MG63 (cell line): ENCODE measurements at regions not wholly inside any gene's neighbourhood (a gene's known extent, or its start where the extent isn't known, plus 50 kb on each side); places are given as distances from the start of the nearest gene placed in this dataset.

Experiments
- DNase-seq: peaks from one replicate; pipeline ENCODE4 v3.0.0-alpha.2; 2020
- H3K27me3 ChIP-seq: fragments of 250-450 bp; sonication (Bioruptor Pico); 2 replicates; pipeline ENCODE4 v1.5.1; 2020; ENCODE audit warnings: mild to moderate bottlenecking, moderate library complexity
- H3K36me3 ChIP-seq: fragments of 250-450 bp; sonication (Bioruptor Pico); 2 replicates; pipeline ENCODE4 v1.5.1; 2020; ENCODE audit warnings: mild to moderate bottlenecking, moderate library complexity
- H3K4me3 ChIP-seq: fragments of 250-450 bp; sonication (Bioruptor Pico); 2 replicates; pipeline ENCODE4 v1.5.1; 2020; ENCODE audit warnings: mild to moderate bottlenecking, moderate library complexity
- H3K9me3 ChIP-seq: fragments of 250-450 bp; sonication (Bioruptor Pico); 2 replicates; pipeline ENCODE4 v1.5.1; 2020; ENCODE audit warnings: mild to moderate bottlenecking, moderate library complexity

DNA sequence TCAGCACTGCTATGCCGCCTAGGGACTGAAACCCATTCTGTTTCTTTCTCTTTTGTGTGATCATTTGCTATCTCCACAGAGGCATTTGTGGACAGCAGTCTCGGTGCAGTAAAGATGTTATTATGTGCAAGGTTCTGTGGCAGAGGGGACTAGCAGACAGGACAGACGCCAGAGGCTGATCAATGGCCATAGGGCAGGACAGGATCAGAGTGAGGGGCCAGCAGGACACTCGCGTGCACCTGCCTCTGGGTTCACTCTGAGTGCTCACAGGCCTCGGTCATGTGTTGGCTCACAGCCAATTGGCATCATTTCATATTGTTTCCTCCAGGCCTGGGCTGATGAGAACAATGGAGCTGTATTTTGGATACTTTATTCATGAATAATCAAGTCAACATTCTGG is 212.6 kb downstream of the TGFB2 start:
- DNase-seq, result peak; percentile 38
- no peaks in the 10 kb centered on the region for H3K36me3 ChIP-seq
- no peaks in the 10 kb centered on the region for H3K27me3 ChIP-seq
- H3K9me3 ChIP-seq, result no peaks in the 10 kb centered on the region
- no peak overlapping the region for H3K4me3 ChIP-seq

DNA sequence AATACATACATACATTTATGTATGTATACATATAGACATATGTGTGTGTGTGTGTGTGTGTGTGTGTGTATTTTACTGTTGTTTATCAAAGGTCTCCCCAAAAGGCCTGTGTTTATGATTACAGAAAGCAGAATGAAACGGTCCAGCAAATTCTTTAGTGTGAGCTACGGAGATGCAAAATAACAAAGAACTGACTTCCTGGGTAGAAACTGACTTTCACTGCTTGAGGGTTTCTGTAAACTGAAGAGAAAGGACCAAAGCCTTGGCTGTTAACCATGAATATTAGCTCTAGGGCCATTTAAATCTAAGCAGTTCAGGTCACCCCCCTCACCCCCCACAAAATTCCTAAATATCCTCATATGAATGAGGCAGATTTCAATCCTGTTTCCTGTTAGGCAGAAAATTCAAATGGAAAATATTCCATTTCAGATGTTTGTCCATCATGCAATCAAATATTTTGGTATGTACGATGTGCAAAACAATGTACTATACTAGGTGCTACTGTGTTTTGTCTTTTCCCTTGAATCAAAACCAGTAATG is 213.2 kb downstream of the TGFB2 start:
- H3K9me3 ChIP-seq, result no peaks in the 10 kb centered on the region
- no peaks in the 10 kb centered on the region for H3K27me3 ChIP-seq
- no peak overlapping the region for H3K4me3 ChIP-seq
- DNase-seq, result no peak
- H3K36me3 ChIP-seq, result no peaks in the 10 kb centered on the region

DNA sequence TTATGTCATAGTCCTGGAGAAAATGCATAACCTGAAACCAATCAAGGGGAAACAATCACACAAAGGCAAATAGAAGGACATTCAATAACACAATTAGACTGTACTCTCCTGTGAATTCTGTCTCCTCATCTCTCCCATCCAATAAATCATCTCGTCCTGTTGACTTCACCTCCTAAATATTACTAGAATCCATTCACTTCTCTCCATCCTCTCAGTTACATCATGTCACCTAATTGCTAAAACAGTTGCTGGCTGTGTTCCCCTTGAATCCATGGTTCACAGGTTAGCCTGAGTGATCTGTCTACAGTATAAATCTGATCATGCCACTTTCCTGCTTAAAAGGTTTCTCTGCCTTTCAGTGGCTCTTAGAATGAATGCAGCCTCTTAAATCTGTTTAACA is 220.2 kb downstream of the TGFB2 start:
- no peaks in the 10 kb centered on the region for H3K27me3 ChIP-seq

DNA sequence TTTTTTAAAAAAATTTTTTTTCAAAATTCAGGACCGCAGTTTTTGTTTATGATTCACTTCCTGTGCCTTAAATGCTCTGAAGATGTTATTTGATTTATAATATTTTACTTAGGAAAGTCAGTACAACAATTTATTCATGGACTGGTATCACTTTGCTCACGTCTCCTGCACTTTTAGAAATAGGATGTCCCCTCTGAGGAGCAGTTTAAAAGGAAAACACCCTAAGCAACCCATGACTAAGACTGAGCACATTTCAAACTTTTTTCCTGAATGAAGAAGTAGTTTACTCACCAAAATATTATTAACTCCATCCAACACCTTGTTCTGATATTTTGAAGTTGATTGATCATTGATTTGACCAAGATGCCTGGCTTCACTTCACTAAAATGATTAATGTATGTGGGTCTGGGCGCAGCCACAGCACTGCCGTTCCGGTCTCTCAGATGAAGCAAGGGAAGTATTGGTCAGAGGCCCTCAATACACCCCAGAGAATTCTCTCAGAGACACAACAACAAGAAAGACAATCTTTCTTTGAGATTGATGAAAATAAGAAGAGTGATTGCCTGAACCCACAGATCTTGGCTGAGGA is 223.9 kb downstream of the TGFB2 start:
- Histone ChIP-seq H3K4me3 (no peak overlapping the region), H3K9me3 (no peaks in the 10 kb centered on the region; the same call in 1 of the 2 replicates), H3K36me3 (no peaks in the 10 kb centered on the region), H3K27me3 (no peaks in the 10 kb centered on the region)
- no peak for DNase-seq

More for the DNA sequence above, 220.2 kb downstream of the TGFB2 start:
- Histone ChIP-seq H3K9me3 (no peaks in the 10 kb centered on the region; the same call in 1 of the 2 replicates), H3K4me3 (no peak overlapping the region), H3K36me3 (no peaks in the 10 kb centered on the region)
- no peak for DNase-seq

DNA sequence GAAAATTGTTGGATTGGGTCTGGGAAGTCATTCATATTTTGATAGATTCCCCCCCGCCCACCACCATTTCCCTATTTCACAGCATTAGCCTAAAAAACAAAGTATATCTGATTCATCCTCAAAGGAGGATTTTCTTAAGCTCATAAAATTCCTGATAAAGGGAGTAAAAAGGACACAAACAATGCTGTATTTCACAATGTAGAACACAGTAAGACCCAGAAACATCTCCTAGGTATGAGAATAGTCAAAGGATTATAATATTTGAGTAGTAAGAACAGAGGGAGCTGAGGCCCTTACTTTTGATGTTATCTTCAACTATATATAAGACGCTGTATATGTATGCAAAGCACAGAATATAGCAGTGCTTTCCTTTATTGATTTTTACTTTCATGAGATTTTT is 225.3 kb downstream of the TGFB2 start:
- Histone ChIP-seq H3K27me3 (no peaks in the 10 kb centered on the region), H3K4me3 (no peak overlapping the region), H3K36me3 (no peaks in the 10 kb centered on the region), H3K9me3 (no peaks in the 10 kb centered on the region; the same call in 1 of the 2 replicates)
- DNase-seq, result no peak

DNA sequence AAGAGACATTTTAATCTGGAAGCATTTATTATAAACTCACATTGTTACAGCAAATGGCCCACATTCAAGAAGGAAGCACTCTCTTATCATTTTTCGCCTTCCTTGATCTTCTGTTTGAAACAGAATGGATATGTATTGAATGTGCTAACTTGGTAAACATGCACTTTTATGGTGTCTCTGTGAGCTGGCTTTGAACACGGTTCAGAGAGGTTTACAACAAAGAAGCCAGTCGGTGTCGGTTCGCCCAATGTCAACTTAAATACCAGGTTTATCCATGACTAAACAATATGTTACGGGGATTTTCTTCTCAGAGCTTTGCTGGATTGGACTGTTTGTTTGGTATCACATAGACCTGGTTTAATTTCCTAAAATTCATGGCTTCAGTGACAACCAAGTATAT is 226.4 kb downstream of the TGFB2 start:
- no peak for DNase-seq
- no peaks in the 10 kb centered on the region; the same call in 1 of the 2 replicates for H3K9me3 ChIP-seq
- no peaks in the 10 kb centered on the region for H3K36me3 ChIP-seq
- no peaks in the 10 kb centered on the region for H3K27me3 ChIP-seq
- no peak overlapping the region for H3K4me3 ChIP-seq

DNA sequence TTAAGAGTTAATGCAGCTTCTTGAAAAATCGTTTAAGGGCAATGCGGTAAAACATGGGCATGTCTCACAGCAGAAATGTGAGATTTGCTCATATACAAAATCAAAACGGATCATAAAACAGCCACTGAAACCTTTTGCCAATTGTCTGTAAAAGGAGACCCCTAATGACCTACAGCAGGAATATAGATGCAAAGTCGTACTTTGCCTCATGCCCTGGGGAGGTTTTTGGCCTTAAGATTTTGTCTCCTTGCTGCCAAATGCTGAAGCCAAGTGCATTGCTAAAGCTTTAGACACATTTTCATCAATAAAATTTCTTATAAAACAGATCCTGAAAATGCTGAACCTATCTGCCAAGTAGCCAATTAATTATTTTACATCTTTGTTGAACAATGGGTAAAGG is 226.9 kb downstream of the TGFB2 start:
- Histone ChIP-seq H3K9me3 (no peaks in the 10 kb centered on the region; the same call in 1 of the 2 replicates), H3K27me3 (no peaks in the 10 kb centered on the region), H3K4me3 (no peak overlapping the region), H3K36me3 (no peaks in the 10 kb centered on the region)
- DNase-seq, result no peak

DNA sequence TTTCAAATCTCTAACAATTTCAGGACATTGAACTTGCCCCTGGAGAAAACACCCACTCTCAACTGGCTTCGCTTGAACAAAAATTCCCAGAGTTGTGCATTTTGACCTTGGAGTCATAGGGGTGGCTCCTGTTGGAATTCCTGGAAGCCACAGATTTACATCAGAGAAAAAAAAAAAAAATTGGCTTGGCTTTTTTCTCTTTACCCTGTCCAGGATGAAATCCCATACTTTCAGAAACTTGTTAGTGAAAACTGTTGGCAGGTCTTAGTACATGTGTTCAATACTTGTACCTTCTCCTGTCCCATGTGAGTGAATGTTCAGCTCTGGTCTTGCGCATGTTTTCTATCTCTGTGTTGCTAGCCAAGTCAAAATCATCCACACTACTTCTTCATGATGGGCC is 228.8 kb downstream of the TGFB2 start:
- Histone ChIP-seq H3K36me3 (no peaks in the 10 kb centered on the region), H3K4me3 (no peak overlapping the region), H3K27me3 (no peaks in the 10 kb centered on the region), H3K9me3 (no peaks in the 10 kb centered on the region)
- DNase-seq, result no peak

DNA sequence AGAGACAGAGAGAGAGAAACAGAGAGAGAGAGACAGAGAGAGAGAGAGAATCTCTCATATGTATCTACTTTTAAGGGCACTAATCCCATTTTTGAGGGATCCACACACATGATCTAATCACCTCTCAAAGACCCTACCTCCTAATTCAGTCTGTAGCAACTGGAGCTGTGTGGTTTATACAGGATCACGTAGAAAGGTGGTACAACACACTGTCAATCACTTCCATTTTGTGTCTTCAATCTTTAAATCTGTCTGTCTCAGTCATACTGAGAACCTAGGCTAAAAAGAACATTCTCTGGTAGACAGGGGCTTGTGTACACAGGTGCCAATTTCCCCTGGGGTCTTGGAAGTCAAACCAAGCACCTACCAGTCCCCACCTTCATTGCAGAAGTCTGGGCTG is 229.9 kb downstream of the TGFB2 start:
- no peaks in the 10 kb centered on the region for H3K9me3 ChIP-seq
- H3K36me3 ChIP-seq, result no peaks in the 10 kb centered on the region
- H3K4me3 ChIP-seq, result no peak overlapping the region
- DNase-seq, result no peak
- H3K27me3 ChIP-seq, result no peaks in the 10 kb centered on the region

DNA sequence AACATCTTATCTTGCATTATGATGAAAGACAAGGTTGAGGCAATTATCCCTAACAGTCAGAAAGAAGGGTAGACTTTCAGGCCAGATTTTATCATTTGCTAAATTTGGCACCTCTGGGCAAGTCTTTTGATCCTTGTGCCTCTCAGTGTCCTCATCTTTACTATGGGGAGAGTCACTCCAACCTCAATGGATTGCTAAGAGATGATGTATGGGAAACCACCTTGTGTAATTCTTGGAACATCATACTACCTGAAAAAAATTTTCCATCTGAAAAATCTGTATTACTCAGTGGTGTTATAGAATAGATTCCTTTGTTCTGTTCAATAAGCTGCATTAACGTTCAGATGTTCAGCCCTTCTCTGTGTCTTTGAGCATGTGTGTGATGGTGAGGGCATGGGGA is 230.7 kb downstream of the TGFB2 start:
- H3K27me3 ChIP-seq, result no peaks in the 10 kb centered on the region
- no peak overlapping the region for H3K4me3 ChIP-seq
- no peaks in the 10 kb centered on the region for H3K36me3 ChIP-seq
- no peak for DNase-seq
- H3K9me3 ChIP-seq, result no peaks in the 10 kb centered on the region

DNA sequence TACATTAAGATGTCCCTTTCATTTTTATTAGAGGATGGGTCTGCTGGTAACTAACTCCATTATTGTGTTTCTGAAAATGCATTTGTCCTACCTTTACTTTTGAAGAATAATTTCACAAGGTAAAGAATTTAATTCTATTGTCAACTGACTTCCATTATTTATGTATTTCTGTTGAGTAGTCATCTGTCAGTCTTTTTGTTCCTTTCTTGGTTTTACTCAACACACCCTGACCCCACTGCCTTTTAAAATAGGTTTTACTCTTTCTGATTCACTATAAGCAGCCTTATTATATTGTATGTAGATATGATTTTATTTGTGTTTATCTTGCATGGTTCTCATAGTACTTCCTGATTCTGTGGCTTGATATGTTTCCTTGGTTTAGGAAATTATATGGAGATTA is 237.5 kb downstream of the TGFB2 start:
- DNase-seq, result no peak
- Histone ChIP-seq H3K36me3 (no peaks in the 10 kb centered on the region), H3K9me3 (peaks cover 14% of the 10 kb centered on the region), H3K4me3 (no peak overlapping the region), H3K27me3 (no peaks in the 10 kb centered on the region)

DNA sequence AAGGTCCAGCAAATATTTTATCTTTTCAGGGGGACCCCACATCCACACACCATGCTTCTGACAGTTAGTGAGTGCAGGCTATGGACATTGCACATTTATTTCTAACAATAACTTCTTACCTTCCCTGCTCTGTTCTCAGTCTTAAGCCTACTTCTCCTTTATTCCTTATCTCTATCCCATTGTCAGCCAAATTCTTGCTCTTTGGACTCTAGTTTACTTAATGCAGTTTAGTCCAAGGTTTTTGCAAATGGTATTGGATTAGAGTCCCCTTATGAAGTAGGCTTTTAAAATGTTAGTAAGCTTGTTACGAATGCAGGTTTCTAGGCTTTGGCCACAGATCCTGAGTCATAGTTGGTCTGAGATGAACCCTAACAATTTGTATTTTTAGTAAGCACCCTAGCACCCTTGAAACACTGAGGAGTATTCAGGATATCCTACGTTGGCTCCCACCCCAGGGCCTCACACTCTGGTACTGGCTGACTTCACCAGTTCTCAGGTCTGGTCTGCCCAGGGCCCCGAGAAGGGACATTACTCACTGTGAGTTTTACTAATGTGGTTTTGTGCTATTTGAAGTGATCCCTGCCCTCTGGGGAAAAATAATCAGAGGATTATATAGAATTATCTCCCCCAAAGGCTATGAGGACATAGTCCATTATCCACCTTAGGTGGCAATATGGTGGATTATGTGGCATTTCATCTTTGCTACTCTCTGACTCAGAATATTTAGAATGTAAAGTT is 239.5 kb downstream of the TGFB2 start:
- H3K36me3 ChIP-seq, result no peaks in the 10 kb centered on the region
- H3K27me3 ChIP-seq, result no peaks in the 10 kb centered on the region
- peaks cover 14% of the 10 kb centered on the region for H3K9me3 ChIP-seq
- DNase-seq, result peak; percentile 92
- no peak overlapping the region for H3K4me3 ChIP-seq

DNA sequence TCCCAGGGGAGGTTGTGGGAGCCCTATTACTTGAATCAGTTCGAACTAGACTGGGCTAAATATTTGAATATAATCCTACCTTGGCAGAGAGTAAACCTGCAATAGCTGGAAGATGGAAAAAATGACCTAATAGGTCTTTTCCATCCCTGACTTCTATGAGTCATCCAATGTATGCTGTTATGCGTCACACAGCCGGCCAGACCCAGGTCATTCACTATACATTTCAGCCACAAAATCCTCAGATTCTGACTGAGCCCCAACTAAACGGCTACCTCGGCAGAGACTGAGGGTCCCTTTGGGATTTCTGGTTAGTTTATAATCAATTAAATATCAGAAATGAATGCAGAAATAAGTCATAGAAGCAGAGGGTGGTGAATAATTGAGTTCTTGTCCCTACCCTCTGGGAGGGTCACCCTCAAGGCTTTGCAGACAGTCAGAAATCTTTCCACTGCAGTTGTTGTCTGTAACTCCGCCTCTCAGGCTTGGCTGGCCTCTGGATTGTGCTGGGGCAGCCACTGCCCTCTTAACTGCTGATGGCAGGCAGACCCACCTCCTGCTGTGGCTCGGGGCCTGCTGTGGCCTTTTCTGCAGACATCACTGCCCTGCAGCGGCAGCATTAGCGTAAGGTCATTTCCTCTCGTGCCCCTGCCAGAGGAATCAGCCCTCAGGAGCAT is 240.5 kb downstream of the TGFB2 start:
- peaks cover 14% of the 10 kb centered on the region for H3K9me3 ChIP-seq
- peak; percentile 92 for DNase-seq
- no peaks in the 10 kb centered on the region for H3K36me3 ChIP-seq
- no peak overlapping the region for H3K4me3 ChIP-seq
- H3K27me3 ChIP-seq, result no peaks in the 10 kb centered on the region

DNA sequence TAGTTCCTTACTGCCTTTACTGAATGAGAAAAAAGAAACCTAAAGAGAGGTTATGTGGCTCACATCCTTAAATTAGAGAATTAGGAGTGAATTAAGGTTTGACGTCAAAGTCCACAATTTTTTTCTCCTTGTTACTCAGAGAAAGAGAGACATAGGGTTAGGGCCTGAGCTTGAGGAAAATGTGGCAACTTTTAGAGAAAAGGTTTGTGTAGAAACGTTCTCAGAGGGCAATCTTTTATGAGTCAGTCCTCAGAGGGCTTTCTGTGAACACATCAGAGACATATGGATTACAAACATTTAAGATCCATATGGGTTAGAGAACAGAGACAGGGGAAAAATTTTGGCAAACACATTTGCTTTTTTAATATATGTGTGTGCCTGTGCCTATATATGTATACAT is 242.8 kb downstream of the TGFB2 start:
- Histone ChIP-seq H3K9me3 (peaks cover 5% of the 10 kb centered on the region), H3K4me3 (no peak overlapping the region), H3K36me3 (no peaks in the 10 kb centered on the region), H3K27me3 (no peaks in the 10 kb centered on the region)
- no peak for DNase-seq

DNA sequence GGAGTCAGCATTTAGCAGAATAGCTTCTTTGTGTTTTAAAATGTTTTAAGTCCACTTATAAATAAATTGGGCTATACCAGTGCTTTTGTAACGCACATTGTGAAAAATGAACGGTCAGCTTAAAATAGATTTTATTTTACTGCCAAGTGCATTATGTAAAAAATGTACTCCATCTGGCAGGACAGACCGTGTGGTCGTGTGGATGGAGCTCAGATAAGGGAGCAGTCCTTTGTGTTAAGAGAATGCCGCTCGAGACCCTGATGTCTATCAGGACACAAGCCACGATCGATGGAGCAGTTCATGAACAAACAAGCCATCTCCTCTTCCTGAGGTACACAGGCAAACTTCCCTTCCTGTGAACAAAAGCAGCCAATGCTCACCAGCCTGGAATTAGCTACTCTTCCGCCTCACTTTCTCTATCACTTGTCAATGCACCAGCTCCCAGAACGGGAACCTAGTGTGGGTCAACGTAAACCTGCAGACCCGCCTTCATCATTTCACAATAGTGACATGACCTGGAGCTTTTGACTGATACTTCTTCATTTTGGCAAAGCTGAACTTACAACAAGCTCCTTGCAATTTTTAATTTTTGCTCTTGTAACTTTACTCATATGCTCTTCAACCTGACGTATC is 243.5 kb downstream of the TGFB2 start:
- no peaks in the 10 kb centered on the region for H3K36me3 ChIP-seq
- H3K4me3 ChIP-seq, result no peak overlapping the region
- H3K27me3 ChIP-seq, result no peaks in the 10 kb centered on the region
- H3K9me3 ChIP-seq, result no peaks in the 10 kb centered on the region
- no peak for DNase-seq

DNA sequence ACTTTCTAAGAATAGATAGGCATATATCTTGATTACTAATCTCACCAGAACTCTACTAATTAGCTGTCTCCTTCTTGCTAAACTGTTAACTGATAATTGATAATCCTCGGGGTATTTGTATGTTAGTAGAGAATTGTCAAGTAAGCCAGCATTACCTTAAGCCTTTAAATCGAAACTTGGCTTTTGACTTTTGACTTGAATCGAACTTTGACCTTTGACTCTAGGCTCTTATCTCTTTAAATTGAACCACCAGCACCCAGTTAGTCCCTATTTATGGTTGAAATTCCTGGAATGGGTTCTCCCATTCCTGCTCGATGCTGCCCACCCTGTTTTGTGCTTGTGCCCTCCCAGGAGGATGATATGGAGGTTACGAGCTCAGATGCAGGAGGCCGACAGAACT is 244.4 kb downstream of the TGFB2 start:
- H3K27me3 ChIP-seq, result no peaks in the 10 kb centered on the region

DNA sequence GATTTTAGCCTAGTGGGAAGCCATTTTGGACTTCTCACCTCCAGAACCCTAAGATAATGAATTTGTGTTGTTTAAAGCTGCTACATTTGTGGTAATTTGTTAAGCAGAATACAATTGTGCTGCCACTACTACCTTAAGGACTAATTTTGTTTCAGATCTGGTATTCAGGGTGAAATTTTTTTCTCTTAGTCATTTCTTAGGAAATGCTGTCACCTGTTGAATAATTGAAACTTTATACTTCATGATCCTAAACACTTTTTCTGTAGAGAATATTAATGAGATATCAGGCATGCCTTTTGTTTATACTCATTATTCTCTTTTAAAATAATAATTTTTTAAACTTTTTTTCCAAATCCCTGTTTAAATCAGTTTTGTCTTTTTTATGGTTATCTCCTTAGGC is 246.8 kb downstream of the TGFB2 start:
- Histone ChIP-seq H3K4me3 (no peak overlapping the region), H3K9me3 (no peaks in the 10 kb centered on the region), H3K27me3 (no peaks in the 10 kb centered on the region), H3K36me3 (no peaks in the 10 kb centered on the region)
- DNase-seq, result no peak

More for the DNA sequence above, 244.4 kb downstream of the TGFB2 start:
- DNase-seq, result no peak
- Histone ChIP-seq H3K4me3 (no peak overlapping the region), H3K9me3 (no peaks in the 10 kb centered on the region), H3K36me3 (no peaks in the 10 kb centered on the region)
